Breast epithelium (tissue), 4 donors: ENCODE measurements at regions not wholly inside any gene's neighbourhood (a gene's known extent, or its start where the extent isn't known, plus 50 kb on each side); places are given as distances from the start of the nearest gene placed in this dataset.

Experiments
- DNase-seq, 2 donors: peaks; one replicate each; pipeline ENCODE4 v3.0.0-alpha.2; 2019; ENCODE audit warnings: low spot score in 2 of 2
- H3K27ac ChIP-seq, 2 donors: fragments of 200-600 bp; sonication (generic) in 1 of 2; one replicate each; pipeline ENCODE4 v1.5.1; 2016 to 2019; ENCODE audit warnings: mild to moderate bottlenecking in 1 of 2
- H3K27me3 ChIP-seq, 2 donors: fragments of 200-600 bp; sonication (generic) in 1 of 2; one replicate each; pipeline versions ENCODE4 v1.5.1 to v1.6.0; 2017 to 2019; ENCODE audit warnings: control low read depth in 1 of 2, mild to moderate bottlenecking in 1 of 2
- H3K36me3 ChIP-seq: fragments of 200-600 bp; one replicate; pipeline ENCODE4 v1.5.1; 2019
- H3K4me1 ChIP-seq, 2 donors: fragments of 200-600 bp; sonication (generic); one replicate each; pipeline ENCODE4 v1.5.1; 2016 to 2019; ENCODE audit warnings: control low read depth in 1 of 2
- H3K4me3 ChIP-seq, 3 donors: fragments of 200-600 bp; sonication (generic); 1 replicate in 2 of 3; 2 replicates in 1 of 3; pipeline ENCODE4 v1.5.1; 2016 to 2019; ENCODE audit warnings: mild to moderate bottlenecking in 3 of 3, moderate library complexity in 2 of 3
- H3K9me3 ChIP-seq, 2 donors: fragments of 200-600 bp; sonication (generic) in 1 of 2; one replicate each; pipeline ENCODE4 v1.5.1; 2016 to 2019; ENCODE audit warnings: control low read depth in 1 of 2
- POLR2A ChIP-seq: fragments of 450-650 bp; IDR thresholded peaks from one replicate; pipeline ENCODE4 v1.6.1; 2016; ENCODE audit warnings: antibody characterized with exemption, mild to moderate bottlenecking, moderate library complexity
- POLR2AphosphoS5 ChIP-seq, 3 donors: sonication (generic); formaldehyde crosslinking; IDR thresholded peaks; one replicate each; pipeline ENCODE4 v1.6.1; 2017; ENCODE audit warnings: antibody characterized with exemption in 3 of 3
- intact Hi-C: fragments of 100-400 bp; cut with DNase I; formaldehyde crosslinking; loops from one replicate; pipeline ENCODE4 v1.15.1; 2023; ENCODE audit warnings: low total_unique reads
- TF ChIP-seq, protein P1 (sequence below), 3 donors: fragments of 450-650 bp; IDR thresholded peaks; one replicate each; pipeline ENCODE4 v1.5.1; 2016 to 2017; ENCODE audit warnings: antibody characterized with exemption in 3 of 3, mild to moderate bottlenecking in 3 of 3, moderate library complexity in 3 of 3

DNA sequence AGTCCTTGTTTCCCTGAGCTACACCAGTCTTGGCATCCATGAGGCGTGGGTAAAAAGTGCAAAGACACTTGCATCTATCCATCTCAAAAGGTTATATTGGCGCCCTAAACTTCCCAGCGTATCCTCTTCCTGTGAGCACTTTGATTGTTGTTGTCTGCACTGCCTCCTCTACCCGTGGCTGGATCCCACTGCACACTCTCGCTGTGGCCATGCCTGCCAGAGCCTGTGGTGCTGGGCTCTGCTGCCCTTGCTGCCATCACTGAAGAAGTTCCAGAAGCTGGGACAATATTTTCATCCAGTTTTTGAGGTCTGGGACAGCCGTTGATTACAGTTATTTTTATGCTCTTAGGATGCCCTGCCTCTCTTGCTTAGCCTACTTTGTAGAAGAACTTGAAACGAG, 85.3 kb upstream of the PCGF5 start:
- DNase-seq: no peak
- intact Hi-C loops: no loop called here
- no peaks in the 10 kb centered on the region for H3K36me3 ChIP-seq

DNA sequence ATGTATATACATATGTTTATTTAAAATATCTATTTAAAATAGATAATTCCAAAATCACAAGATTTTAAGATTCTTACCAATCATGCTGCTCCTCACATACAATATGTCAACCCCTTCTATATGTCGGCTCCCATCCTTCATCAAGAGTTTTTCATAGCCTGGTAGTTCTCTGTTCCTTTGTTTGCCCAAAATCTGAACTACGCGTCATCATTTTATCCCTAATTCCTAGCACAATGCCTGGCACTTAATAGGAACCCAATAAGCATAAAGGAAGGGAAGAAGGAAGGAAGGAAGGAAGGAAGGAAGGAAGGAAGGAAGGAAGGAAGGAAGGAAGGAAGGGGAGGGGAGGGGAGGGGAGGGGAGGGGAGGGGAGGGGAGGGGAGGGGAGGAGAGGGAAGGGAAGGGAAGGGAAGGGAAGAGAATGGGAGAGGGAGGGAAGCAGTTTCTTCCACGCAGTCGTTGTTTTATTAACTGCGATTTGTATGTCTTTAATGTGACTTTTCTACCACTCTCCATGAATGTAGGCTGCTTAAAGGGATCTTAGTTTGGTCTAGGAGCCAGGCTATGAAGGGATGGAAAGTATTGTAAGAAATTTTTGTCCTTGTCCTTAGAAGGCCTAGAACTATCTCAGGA, 83.3 kb upstream of the PCGF5 start:
- Histone ChIP-seq H3K36me3 (no peaks in the 10 kb centered on the region), H3K27ac (no peak overlapping the region), H3K9me3 (no peaks in the 10 kb centered on the region), H3K4me1 (no peaks in the 10 kb centered on the region), H3K4me3 (no peak overlapping the region), H3K27me3 (no peaks in the 10 kb centered on the region)
- TF ChIP-seq POLR2A: no peak
- intact Hi-C loops: no loop called here
- DNase-seq: no peak

More for the DNA sequence above, 85.3 kb upstream of the PCGF5 start:
- Histone ChIP-seq H3K27ac (no peak overlapping the region), H3K4me1 (no peaks in the 10 kb centered on the region), H3K9me3 (no peaks in the 10 kb centered on the region), H3K4me3 (no peak overlapping the region), H3K27me3 (no peaks in the 10 kb centered on the region)
- TF ChIP-seq POLR2AphosphoS5 (IDR thresholded peaks at IDR 0.05) (no peak), POLR2A (no peak)
- TF ChIP-seq, protein P1, sequence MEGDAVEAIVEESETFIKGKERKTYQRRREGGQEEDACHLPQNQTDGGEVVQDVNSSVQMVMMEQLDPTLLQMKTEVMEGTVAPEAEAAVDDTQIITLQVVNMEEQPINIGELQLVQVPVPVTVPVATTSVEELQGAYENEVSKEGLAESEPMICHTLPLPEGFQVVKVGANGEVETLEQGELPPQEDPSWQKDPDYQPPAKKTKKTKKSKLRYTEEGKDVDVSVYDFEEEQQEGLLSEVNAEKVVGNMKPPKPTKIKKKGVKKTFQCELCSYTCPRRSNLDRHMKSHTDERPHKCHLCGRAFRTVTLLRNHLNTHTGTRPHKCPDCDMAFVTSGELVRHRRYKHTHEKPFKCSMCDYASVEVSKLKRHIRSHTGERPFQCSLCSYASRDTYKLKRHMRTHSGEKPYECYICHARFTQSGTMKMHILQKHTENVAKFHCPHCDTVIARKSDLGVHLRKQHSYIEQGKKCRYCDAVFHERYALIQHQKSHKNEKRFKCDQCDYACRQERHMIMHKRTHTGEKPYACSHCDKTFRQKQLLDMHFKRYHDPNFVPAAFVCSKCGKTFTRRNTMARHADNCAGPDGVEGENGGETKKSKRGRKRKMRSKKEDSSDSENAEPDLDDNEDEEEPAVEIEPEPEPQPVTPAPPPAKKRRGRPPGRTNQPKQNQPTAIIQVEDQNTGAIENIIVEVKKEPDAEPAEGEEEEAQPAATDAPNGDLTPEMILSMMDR (IDR thresholded peaks at IDR 0.05): no peak

DNA sequence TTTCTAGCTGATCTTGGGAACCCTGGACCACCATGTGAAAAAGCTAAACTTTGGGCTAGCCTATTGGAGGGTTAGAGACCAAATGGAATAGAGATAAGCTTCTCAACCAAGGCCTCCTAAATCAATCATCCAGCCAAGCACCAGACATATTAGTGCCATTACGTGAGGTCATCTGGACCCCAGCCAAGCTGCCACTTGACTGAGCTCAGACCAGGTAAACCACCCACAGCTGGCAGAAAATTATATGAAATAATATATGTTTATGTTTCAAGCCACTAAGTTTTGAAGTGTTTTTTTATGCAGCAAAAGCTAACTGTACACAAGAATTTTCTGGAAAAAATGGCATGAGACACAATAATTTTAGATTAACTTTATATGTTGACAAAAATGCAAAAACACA, 82.6 kb upstream of the PCGF5 start:
- TF ChIP-seq POLR2A (no peak), POLR2AphosphoS5 (IDR thresholded peaks at IDR 0.05) (no peak)
- TF ChIP-seq, protein P1 (IDR thresholded peaks at IDR 0.05): no peak
- no peaks in the 10 kb centered on the region for H3K4me1 ChIP-seq
- no peak for DNase-seq
- H3K27me3 ChIP-seq: no peaks in the 10 kb centered on the region
- H3K4me3 ChIP-seq: no peak overlapping the region
- H3K27ac ChIP-seq: no peak overlapping the region
- H3K36me3 ChIP-seq: no peaks in the 10 kb centered on the region
- H3K9me3 ChIP-seq: no peaks in the 10 kb centered on the region
- intact Hi-C loops: no loop called here

DNA sequence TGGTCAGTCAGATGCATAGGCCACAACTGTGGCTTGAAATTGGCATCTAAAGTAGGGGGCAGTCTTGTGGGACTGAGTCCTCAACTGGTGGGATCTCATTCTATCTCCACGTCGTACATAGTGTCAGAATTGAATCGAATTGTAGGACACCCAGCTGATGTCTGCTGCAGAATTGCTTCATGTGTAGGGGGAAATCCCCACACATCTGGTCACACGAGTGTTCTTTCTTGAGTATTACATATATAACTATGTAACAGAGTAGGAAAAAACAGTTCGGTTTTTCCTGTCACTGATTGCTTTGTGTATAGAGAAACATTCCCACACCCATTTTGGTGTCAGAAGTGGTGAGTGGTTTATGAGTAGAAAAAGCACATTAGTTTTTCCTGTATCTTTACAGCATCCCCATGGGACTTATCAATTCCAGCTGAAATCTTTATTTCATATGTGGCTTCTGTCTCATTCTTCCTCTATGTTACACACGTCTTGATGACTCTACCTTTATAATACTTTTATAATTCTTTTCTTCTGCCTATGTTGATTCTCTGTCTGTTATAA, 79.4 kb upstream of the PCGF5 start:
- intact Hi-C loops: no loop called here
- DNase-seq: no peak
- Histone ChIP-seq H3K27me3 (no peaks in the 10 kb centered on the region), H3K9me3 (no peaks in the 10 kb centered on the region), H3K4me3 (no peak overlapping the region), H3K36me3 (no peaks in the 10 kb centered on the region), H3K4me1 (no peaks in the 10 kb centered on the region), H3K27ac (no peak overlapping the region)
- TF ChIP-seq POLR2A (no peak), POLR2AphosphoS5 (IDR thresholded peaks at IDR 0.05) (no peak)
- TF ChIP-seq, protein P1 (IDR thresholded peaks at IDR 0.05): no peak

DNA sequence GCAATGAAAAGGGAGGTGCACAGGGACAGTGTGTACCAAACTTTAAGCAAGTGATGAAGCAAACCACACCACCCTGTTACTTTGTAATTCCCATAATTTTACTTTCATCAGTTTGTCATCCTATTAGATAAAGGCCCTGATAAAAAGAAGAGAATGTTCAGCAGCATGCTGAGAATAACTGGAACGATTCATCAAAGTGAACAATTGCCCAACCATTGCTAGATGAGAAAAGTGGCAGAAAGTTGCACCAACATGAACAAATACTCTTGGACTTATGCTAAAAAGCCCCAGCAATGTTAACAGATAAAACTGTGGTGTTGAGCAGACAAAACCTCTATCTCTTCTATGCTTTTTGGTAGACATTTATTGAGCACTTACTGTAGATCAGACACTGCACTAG, 75.5 kb upstream of the PCGF5 start:
- no peaks in the 10 kb centered on the region for H3K9me3 ChIP-seq
- no peak overlapping the region for H3K27ac ChIP-seq
- intact Hi-C loops: no loop called here

More for the DNA sequence above, 75.5 kb upstream of the PCGF5 start:
- Histone ChIP-seq H3K27me3 (no peaks in the 10 kb centered on the region), H3K4me1 (no peaks in the 10 kb centered on the region), H3K36me3 (no peaks in the 10 kb centered on the region), H3K4me3 (no peak overlapping the region)
- no peak for DNase-seq
- no peak for TF ChIP-seq POLR2A
- no peak for TF ChIP-seq POLR2AphosphoS5 (IDR thresholded peaks at IDR 0.05)
- TF ChIP-seq, protein P1 (IDR thresholded peaks at IDR 0.05): no peak
